Adrenal gland (tissue), 5 donors: ENCODE measurements at regions not wholly inside any gene's neighbourhood (a gene's known extent, or its start where the extent isn't known, plus 50 kb on each side); places are given as distances from the start of the nearest gene placed in this dataset.

Experiments
- CTCF ChIP-seq, 6 experiments: fragments of 450-650 bp in 4 of 6; fragments of 200-600 bp in 2 of 6; sonication (generic) in 1 of 6; IDR thresholded peaks; 1 replicate in 5 of 6; 2 replicates in 1 of 6; pipeline versions ENCODE4 v1.5.1 to v1.8.0; 2016 to 2021; ENCODE audit warnings: antibody characterized with exemption in 6 of 6, mild to moderate bottlenecking in 2 of 6, moderate library complexity in 1 of 6
- POLR2A ChIP-seq, 2 donors: fragments of 450-650 bp; IDR thresholded peaks; one replicate each; pipeline ENCODE4 v1.6.1; 2017; ENCODE audit warnings: antibody characterized with exemption in 2 of 2, mild to moderate bottlenecking in 2 of 2, moderate library complexity in 1 of 2
- donor health status: DM: no; HTN: no; CAD: no.

GRCh38 chr5:9775339-9775738 is 145.2 kb upstream of the TAS2R1 start:
- TF ChIP-seq POLR2A (IDR thresholded peaks at IDR 0.05) (no peak), CTCF (IDR thresholded peaks at IDR 0.05) (no peak)
